ENCODE measurements at regions not wholly inside any gene's neighbourhood (a gene's known extent, or its start where the extent isn't known, plus 50 kb on each side); places are given as distances from the start of the nearest gene placed in this dataset.
"Not testable (repeated sequence)": the region's sequence is repeated elsewhere in the genome, so short reads cannot be mapped to it uniquely, and the experiment has no call there.

- DNase-seq (ENCODE audit: low read depth in 3 of 3, low spot score in 2 of 3) = no peak
These were observed 892.6 kb downstream of the KCNT2 start for GRCh38 chr1:195715652-195716051.

- DNase-seq (ENCODE audit: low read depth in 3 of 3, low spot score in 2 of 3) = no peak
These were observed 894.0 kb downstream of the KCNT2 start for GRCh38 chr1:195714248-195714647.

- DNase-seq (ENCODE audit: low read depth in 3 of 3, low spot score in 2 of 3) = no peak
These were observed 898.4 kb downstream of the KCNT2 start for GRCh38 chr1:195709821-195710220.

GRCh38 chr1:195704028-195704427 lies 904.2 kb downstream of the KCNT2 start:
- no peak for DNase-seq (ENCODE audit: low read depth in 3 of 3, low spot score in 2 of 3)

GRCh38 chr1:195701149-195701548 lies 907.1 kb downstream of the KCNT2 start:
- no peak for DNase-seq (ENCODE audit: low read depth in 3 of 3, low spot score in 2 of 3)

GRCh38 chr1:195697130-195697529 lies 911.1 kb downstream of the KCNT2 start:
- no peak for DNase-seq (ENCODE audit: low read depth in 3 of 3, low spot score in 2 of 3)

GRCh38 chr1:195686764-195687163 lies 921.5 kb downstream of the KCNT2 start:
- DNase-seq (ENCODE audit: low read depth in 3 of 3, low spot score in 2 of 3) = no peak

GRCh38 chr1:195664628-195665027 lies 943.6 kb downstream of the KCNT2 start:
- no peak for DNase-seq (ENCODE audit: low read depth in 3 of 3, low spot score in 2 of 3)

GRCh38 chr1:195663549-195664280 lies 944.5 kb downstream of the KCNT2 start:
- no peak for DNase-seq (ENCODE audit: low read depth in 3 of 3, low spot score in 2 of 3)

- no peak for DNase-seq (ENCODE audit: low read depth in 3 of 3, low spot score in 2 of 3)
These were observed 951.5 kb downstream of the KCNT2 start for GRCh38 chr1:195656780-195657179.

GRCh38 chr1:195648875-195649274 lies 959.4 kb downstream of the KCNT2 start:
- not testable (repeated sequence) for DNase-seq (ENCODE audit: low read depth in 3 of 3, low spot score in 2 of 3)

GRCh38 chr1:195637539-195637938 lies 970.7 kb downstream of the KCNT2 start:
- no peak for DNase-seq (ENCODE audit: low read depth in 3 of 3, low spot score in 2 of 3)

GRCh38 chr1:195618287-195618686 lies 990.0 kb downstream of the KCNT2 start:
- no peak for DNase-seq (ENCODE audit: low read depth in 3 of 3, low spot score in 2 of 3)

- DNase-seq (ENCODE audit: low read depth in 3 of 3, low spot score in 2 of 3) = no peak
These were observed 991.1 kb downstream of the KCNT2 start for GRCh38 chr1:195617106-195617505.

GRCh38 chr1:195608883-195609282 lies 999.4 kb downstream of the KCNT2 start:
- no peak for DNase-seq (ENCODE audit: low read depth in 3 of 3, low spot score in 2 of 3)

- DNase-seq (ENCODE audit: low read depth in 3 of 3, low spot score in 2 of 3) = no peak
These were observed 1001.8 kb downstream of the KCNT2 start for GRCh38 chr1:195606483-195606882.

GRCh38 chr1:195604287-195604686 lies 1004.0 kb downstream of the KCNT2 start:
- DNase-seq (ENCODE audit: low read depth in 3 of 3, low spot score in 2 of 3) = no peak

GRCh38 chr1:195597891-195598290 lies 1010.3 kb downstream of the KCNT2 start:
- no peak for DNase-seq (ENCODE audit: low read depth in 3 of 3, low spot score in 2 of 3)

GRCh38 chr1:195594773-195595172 lies 1013.5 kb downstream of the KCNT2 start:
- DNase-seq (ENCODE audit: low read depth in 3 of 3, low spot score in 2 of 3) = no peak

GRCh38 chr1:195594322-195594721 lies 1013.9 kb downstream of the KCNT2 start:
- no peak for DNase-seq (ENCODE audit: low read depth in 3 of 3, low spot score in 2 of 3)

GRCh38 chr1:195591917-195592672 lies 1016.1 kb downstream of the KCNT2 start:
- peak in 1 of 3 donors; percentile 4 for DNase-seq (ENCODE audit: low read depth in 3 of 3, low spot score in 2 of 3)

- DNase-seq (ENCODE audit: low read depth in 3 of 3, low spot score in 2 of 3) = no peak
These were observed 1017.6 kb downstream of the KCNT2 start for GRCh38 chr1:195590649-195591048.

All from right renal cortex interstitium (tissue), 3 donors.